ENCODE measurements at regions not wholly inside any gene's neighbourhood (a gene's known extent, or its start where the extent isn't known, plus 50 kb on each side); places are given as distances from the start of the nearest gene placed in this dataset.
"Not testable (repeated sequence)": the region's sequence is repeated elsewhere in the genome, so short reads cannot be mapped to it uniquely, and the experiment has no call there.

- DNase-seq: no peak
These were observed 191.7 kb downstream of the CARTPT start for GRCh38 chr5:71910741-71911140.

GRCh38 chr5:71912021-71912420, 192.9 kb downstream of the CARTPT start:
- DNase-seq: no peak

- no peak for DNase-seq
These were observed 193.0 kb upstream of the MAP1B start for GRCh38 chr5:71914281-71914680.

- DNase-seq: no peak
These were observed 184.6 kb upstream of the MAP1B start for GRCh38 chr5:71922584-71923106.

- DNase-seq: no peak
These were observed 183.5 kb upstream of the MAP1B start for GRCh38 chr5:71923755-71924154.

- DNase-seq: no peak
These were observed 182.9 kb upstream of the MAP1B start for GRCh38 chr5:71924325-71924724.

- no peak for DNase-seq
These were observed 182.3 kb upstream of the MAP1B start for GRCh38 chr5:71924980-71925379.

GRCh38 chr5:71925608-71926091, 181.6 kb upstream of the MAP1B start:
- no peak for DNase-seq

- DNase-seq: no peak
These were observed 178.3 kb upstream of the MAP1B start for GRCh38 chr5:71929003-71929402.

- DNase-seq: not testable (repeated sequence)
These were observed 176.7 kb upstream of the MAP1B start for GRCh38 chr5:71930554-71930953.

- DNase-seq: no peak
These were observed 175.1 kb upstream of the MAP1B start for GRCh38 chr5:71932131-71932654.

- no peak for DNase-seq
These were observed 174.5 kb upstream of the MAP1B start for GRCh38 chr5:71932655-71933338.

GRCh38 chr5:71934322-71934721, 173.0 kb upstream of the MAP1B start:
- DNase-seq: no peak

GRCh38 chr5:71937921-71938698, 169.2 kb upstream of the MAP1B start:
- DNase-seq: no peak

- peak; percentile 22 for DNase-seq
These were observed 168.4 kb upstream of the MAP1B start for GRCh38 chr5:71938895-71939294.

GRCh38 chr5:71939452-71940230, 167.6 kb upstream of the MAP1B start:
- no peak for DNase-seq

GRCh38 chr5:71943874-71944273, 163.4 kb upstream of the MAP1B start:
- DNase-seq: no peak

- DNase-seq: no peak
These were observed 161.8 kb upstream of the MAP1B start for GRCh38 chr5:71945436-71945835.

GRCh38 chr5:71946343-71947030, 160.8 kb upstream of the MAP1B start:
- DNase-seq: no peak

GRCh38 chr5:71948206-71948605, 159.1 kb upstream of the MAP1B start:
- DNase-seq: no peak

GRCh38 chr5:71949772-71950171, 157.5 kb upstream of the MAP1B start:
- no peak for DNase-seq

GRCh38 chr5:71953866-71954265, 153.4 kb upstream of the MAP1B start:
- no peak for DNase-seq

Measured in NCI-H2107 (cell line).